CD14-positive monocyte (primary cell): ENCODE measurements at regions not wholly inside any gene's neighbourhood (a gene's known extent, or its start where the extent isn't known, plus 50 kb on each side); places are given as distances from the start of the nearest gene placed in this dataset.

Experiments used
- DNase-seq, 3 donors: peaks; one replicate each; pipeline ENCODE4 v3.0.0-alpha.2; 2011 to 2022
- H2AFZ ChIP-seq: 2 replicates; pipeline ENCODE4 v1.6.0; 2012; ENCODE audit warnings: mild to moderate bottlenecking, low read depth, low read length, inconsistent platforms; ENCODE audit not compliant: insufficient read depth, poor library complexity, severe bottlenecking
- H3K27ac ChIP-seq, 2 donors: 1 replicate in 1 of 2; 2 replicates in 1 of 2; pipeline ENCODE4 v1.5.1; 2012 to 2013; ENCODE audit warnings: low read length in 2 of 2, control low read depth in 1 of 2, inconsistent platforms in 1 of 2, low read depth in 1 of 2, mild to moderate bottlenecking in 1 of 2
- H3K27me3 ChIP-seq, 2 donors: one replicate each; pipeline versions ENCODE4 v1.6.0 to v1.6.1; 2011 to 2013; ENCODE audit warnings: low read length in 2 of 2; ENCODE audit not compliant: control insufficient read depth in 2 of 2, insufficient read depth in 2 of 2
- H3K36me3 ChIP-seq, 2 donors: replicated peaks in 1 of 2; 1 replicate in 1 of 2; 2 replicates in 1 of 2; pipeline versions ENCODE4 v1.5.1 to v1.6.1; 2012 to 2013; ENCODE audit warnings: low read length in 2 of 2, control low read depth in 1 of 2, inconsistent platforms in 1 of 2, mild to moderate bottlenecking in 1 of 2; ENCODE audit not compliant: insufficient read depth in 2 of 2, control insufficient read depth in 1 of 2
- H3K4me1 ChIP-seq, 2 donors: 1 replicate in 1 of 2; 2 replicates in 1 of 2; pipeline versions ENCODE4 v1.5.1 to v1.6.1; 2012 to 2013; ENCODE audit warnings: low read length in 2 of 2, control low read depth in 1 of 2, inconsistent platforms in 1 of 2, mild to moderate bottlenecking in 1 of 2, moderate library complexity in 1 of 2; ENCODE audit not compliant: insufficient read depth in 2 of 2, control insufficient read depth in 1 of 2
- H3K4me2 ChIP-seq: replicated peaks from 2 replicates; pipeline ENCODE3; 2012; ENCODE audit warnings: low read length, moderate library complexity, mild to moderate bottlenecking; ENCODE audit not compliant: poor library complexity, severe bottlenecking; ENCODE audit errors: extremely low read depth
- H3K4me3 ChIP-seq, 3 experiments: fragments of 200-600 bp in 1 of 3; sonication (generic) in 1 of 3; replicated peaks in 1 of 3; 1 replicate in 2 of 3; 2 replicates in 1 of 3; pipeline ENCODE4 v1.5.1; 2011 to 2013; ENCODE audit warnings: low read length in 3 of 3, mild to moderate bottlenecking in 3 of 3, control low read depth in 2 of 3, low read depth in 2 of 3, inconsistent platforms in 1 of 3, moderate library complexity in 1 of 3
- H3K79me2 ChIP-seq: 2 replicates; pipeline ENCODE4 v1.6.0; 2012; ENCODE audit warnings: mild to moderate bottlenecking, control low read depth, inconsistent platforms, low read length, moderate library complexity; ENCODE audit not compliant: insufficient read depth
- H3K9ac ChIP-seq: 2 replicates; pipeline ENCODE4 v1.6.0; 2017; ENCODE audit warnings: low read length, mild to moderate bottlenecking; ENCODE audit not compliant: insufficient read depth, poor library complexity, severe bottlenecking
- H3K9me3 ChIP-seq, 2 donors: replicated peaks in 1 of 2; 1 replicate in 1 of 2; 2 replicates in 1 of 2; pipeline versions ENCODE4 v1.5.1 to v1.6.1; 2012 to 2013; ENCODE audit warnings: low read length in 2 of 2, control low read depth in 1 of 2; ENCODE audit not compliant: control insufficient read depth in 1 of 2, insufficient read depth in 1 of 2
- H4K20me1 ChIP-seq: 2 replicates; pipeline ENCODE4 v1.6.0; 2012; ENCODE audit warnings: mild to moderate bottlenecking, low read length, control low read depth, moderate library complexity; ENCODE audit not compliant: insufficient read depth
- H3K27ac Mint-ChIP-seq, 7 donors: one replicate each; pipeline ENCODE4 v1.8.0; 2020; ENCODE audit warnings: mild to moderate bottlenecking in 7 of 7, mixed read lengths in 7 of 7, moderate library complexity in 6 of 7, inconsistent platforms in 2 of 7
- H3K27me3 Mint-ChIP-seq, 3 donors: one replicate each; pipeline ENCODE4 v1.8.0; 2021 to 2022; ENCODE audit warnings: low read depth in 3 of 3, mild to moderate bottlenecking in 3 of 3, mixed read lengths in 3 of 3, moderate library complexity in 3 of 3, inconsistent platforms in 1 of 3
- H3K36me3 Mint-ChIP-seq, 2 donors: one replicate each; pipeline ENCODE4 v1.8.0; 2020; ENCODE audit warnings: mixed read lengths in 2 of 2, inconsistent platforms in 1 of 2, mild to moderate bottlenecking in 1 of 2
- H3K4me1 Mint-ChIP-seq: one replicate; pipeline ENCODE4 v1.8.0; 2020; ENCODE audit warnings: mild to moderate bottlenecking, mixed read lengths
- H3K4me3 Mint-ChIP-seq, 2 donors: one replicate each; pipeline ENCODE4 v1.8.0; 2020; ENCODE audit warnings: mild to moderate bottlenecking in 2 of 2, mixed read lengths in 2 of 2, moderate library complexity in 1 of 2
- H3K9me3 Mint-ChIP-seq, 7 donors: one replicate each; pipeline ENCODE4 v1.8.0; 2020 to 2022; ENCODE audit warnings: mixed read lengths in 7 of 7, mild to moderate bottlenecking in 6 of 7, moderate library complexity in 6 of 7, inconsistent platforms in 2 of 7
- WGBS: methylation state at CpG from one replicate; pipeline ENCODE4 v1.1.5; 2013; ENCODE audit warnings: missing lambda C conversion rate; ENCODE audit not compliant: insufficient coverage; 5-methylcytosine and 5-hydroxymethylcytosine counted together
- intact Hi-C, 2 donors: fragments of 100-400 bp; cut with micrococcal nuclease; formaldehyde crosslinking; loops; one replicate each; pipeline versions ENCODE4 v1.15.0 to v1.15.1; 2023
- TF ChIP-seq, protein P1 (sequence below): fragments of 200-600 bp; IDR thresholded peaks from one replicate; pipeline ENCODE4 v1.8.0; 2022; ENCODE audit warnings: antibody characterized with exemption, mild to moderate bottlenecking

DNA sequence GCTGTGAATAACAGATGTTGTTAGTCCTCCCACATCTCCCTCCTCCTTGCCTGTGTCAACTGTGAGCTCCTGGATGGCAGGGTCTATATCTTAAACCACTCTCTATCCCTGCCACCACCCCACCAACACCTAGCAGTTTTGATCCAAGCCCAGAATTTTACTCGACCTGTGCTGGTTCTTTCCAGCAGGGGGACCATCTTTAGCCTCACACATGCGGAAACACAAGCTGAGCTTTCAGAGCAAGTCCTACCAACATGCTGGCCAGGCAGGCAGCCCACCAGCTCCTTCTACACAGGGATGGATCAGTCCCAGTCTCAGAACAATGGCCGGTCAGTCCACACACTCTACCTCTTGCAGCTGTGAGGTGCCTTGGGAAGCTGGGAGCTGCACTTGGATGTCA is 231.5 kb downstream of the NXPE2 start:
- no peaks in the 10 kb centered on the region for H3K4me1 ChIP-seq
- H3K27ac Mint-ChIP-seq, result no peak overlapping the region
- no peaks in the 10 kb centered on the region for H3K36me3 Mint-ChIP-seq
- H3K9me3 Mint-ChIP-seq, result peaks cover 2 to 12% (median 7%) of the 10 kb centered on the region in 7 donors
- WGBS, result 66% methylated on average over 3 of the region's 3 CpGs
- H3K4me3 Mint-ChIP-seq, result no peak overlapping the region
- H3K27me3 ChIP-seq, result no peaks in the 10 kb centered on the region
- no peak for DNase-seq
- H3K9me3 ChIP-seq, result peaks cover 0 to 9% of the 10 kb centered on the region in 2 donors
- H3K4me3 ChIP-seq, result no peak overlapping the region
- peaks cover 0 to 4% (median 0%) of the 10 kb centered on the region in 3 donors for H3K27me3 Mint-ChIP-seq
- H3K4me2 ChIP-seq, result no peak overlapping the region
- H3K79me2 ChIP-seq, result no peaks in the 10 kb centered on the region
- no peaks in the 10 kb centered on the region for H4K20me1 ChIP-seq
- H3K36me3 ChIP-seq, result no peaks in the 10 kb centered on the region
- no peak overlapping the region for H3K9ac ChIP-seq
- TF ChIP-seq, protein P1, sequence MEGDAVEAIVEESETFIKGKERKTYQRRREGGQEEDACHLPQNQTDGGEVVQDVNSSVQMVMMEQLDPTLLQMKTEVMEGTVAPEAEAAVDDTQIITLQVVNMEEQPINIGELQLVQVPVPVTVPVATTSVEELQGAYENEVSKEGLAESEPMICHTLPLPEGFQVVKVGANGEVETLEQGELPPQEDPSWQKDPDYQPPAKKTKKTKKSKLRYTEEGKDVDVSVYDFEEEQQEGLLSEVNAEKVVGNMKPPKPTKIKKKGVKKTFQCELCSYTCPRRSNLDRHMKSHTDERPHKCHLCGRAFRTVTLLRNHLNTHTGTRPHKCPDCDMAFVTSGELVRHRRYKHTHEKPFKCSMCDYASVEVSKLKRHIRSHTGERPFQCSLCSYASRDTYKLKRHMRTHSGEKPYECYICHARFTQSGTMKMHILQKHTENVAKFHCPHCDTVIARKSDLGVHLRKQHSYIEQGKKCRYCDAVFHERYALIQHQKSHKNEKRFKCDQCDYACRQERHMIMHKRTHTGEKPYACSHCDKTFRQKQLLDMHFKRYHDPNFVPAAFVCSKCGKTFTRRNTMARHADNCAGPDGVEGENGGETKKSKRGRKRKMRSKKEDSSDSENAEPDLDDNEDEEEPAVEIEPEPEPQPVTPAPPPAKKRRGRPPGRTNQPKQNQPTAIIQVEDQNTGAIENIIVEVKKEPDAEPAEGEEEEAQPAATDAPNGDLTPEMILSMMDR, result no peak
- intact Hi-C loops, result no loop called here
- no peak overlapping the region for H2AFZ ChIP-seq
- no peaks in the 10 kb centered on the region for H3K4me1 Mint-ChIP-seq
- H3K27ac ChIP-seq, result no peak overlapping the region

DNA sequence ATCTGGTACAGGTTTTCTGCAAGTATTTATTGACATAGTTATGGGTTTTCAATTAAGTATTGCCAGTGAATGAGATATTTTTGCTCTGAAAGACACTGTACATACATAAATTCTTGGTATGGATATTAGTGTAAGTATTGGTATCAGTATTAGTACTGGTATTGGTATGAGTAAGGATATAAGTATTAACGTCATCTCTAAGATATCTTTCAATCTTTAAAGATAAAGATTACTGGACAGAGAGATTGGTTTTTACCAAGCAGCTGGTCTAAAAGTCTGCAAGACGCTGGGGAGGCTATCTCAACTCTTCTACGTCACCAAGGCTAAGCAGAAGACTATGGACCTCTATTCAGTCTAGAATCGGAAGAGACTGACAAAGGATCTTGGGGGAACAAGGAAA is 234.5 kb downstream of the NXPE2 start:
- intact Hi-C loops, result no loop called here
- 100% methylated on average over 1 of the region's 4 CpGs for WGBS

More for the DNA sequence above, 234.5 kb downstream of the NXPE2 start:
- DNase-seq, result no peak
- Mint-ChIP-seq H3K36me3 (no peaks in the 10 kb centered on the region), H3K27ac (no peak overlapping the region), H3K4me1 (no peaks in the 10 kb centered on the region), H3K9me3 (peaks cover 2 to 12% (median 6%) of the 10 kb centered on the region in 7 donors), H3K27me3 (peaks cover 0 to 2% (median 0%) of the 10 kb centered on the region in 3 donors), H3K4me3 (no peak overlapping the region)
- H3K79me2 ChIP-seq, result no peaks in the 10 kb centered on the region
- no peaks in the 10 kb centered on the region for H3K36me3 ChIP-seq
- no peak overlapping the region for H3K27ac ChIP-seq
- no peaks in the 10 kb centered on the region for H4K20me1 ChIP-seq
- no peaks in the 10 kb centered on the region for H3K4me1 ChIP-seq
- H3K4me3 ChIP-seq, result no peak overlapping the region
- no peak overlapping the region for H3K9ac ChIP-seq
- TF ChIP-seq, protein P1, result no peak
- no peaks in the 10 kb centered on the region for H3K27me3 ChIP-seq
- H3K4me2 ChIP-seq, result no peak overlapping the region
- no peak overlapping the region for H2AFZ ChIP-seq
- peaks cover 0 to 9% of the 10 kb centered on the region in 2 donors for H3K9me3 ChIP-seq
